SU-DHL-6 (cell line): ENCODE measurements at regions not wholly inside any gene's neighbourhood (a gene's known extent, or its start where the extent isn't known, plus 50 kb on each side); places are given as distances from the start of the nearest gene placed in this dataset.

Source experiments
- CTCF ChIP-seq: fragments of 200-600 bp; sonication (generic); IDR thresholded peaks from one replicate; pipeline ENCODE4 v1.5.1; 2017; ENCODE audit warnings: antibody characterized with exemption, mild to moderate bottlenecking, low read length, moderate library complexity; ENCODE audit not compliant: insufficient read depth, poor library complexity, severe bottlenecking
- EZH2phosphoT487 ChIP-seq: fragments of 200-600 bp; sonication (generic), shearing (Covaris generic); conservative IDR thresholded peaks from 2 replicates; pipeline ENCODE4 v1.6.1; 2018; ENCODE audit warnings: mild to moderate bottlenecking, antibody characterized with exemption, low read length, moderate library complexity, mixed read lengths

GRCh38 chr10:113436851-113437250 lies 116.0 kb upstream of the HABP2 start:
- TF ChIP-seq CTCF (no peak), EZH2phosphoT487 (no peak)
